ENCODE measurements at regions not wholly inside any gene's neighbourhood (a gene's known extent, or its start where the extent isn't known, plus 50 kb on each side); places are given as distances from the start of the nearest gene placed in this dataset.

- ATAC-seq (ENCODE audit: insufficient number of reproducible peaks, low FRiP score, low read depth), result no peak
- no peaks in the 10 kb centered on the region for H3K9me3 ChIP-seq
- no peak overlapping the region for H3K27ac ChIP-seq
- H3K27me3 ChIP-seq (replicated peaks; ENCODE audit: insufficient read depth), result no peaks in the 10 kb centered on the region
- TF ChIP-seq CTCF (IDR thresholded peaks at IDR 0.05), result no peak
- H3K36me3 ChIP-seq, result no peaks in the 10 kb centered on the region
- no peak overlapping the region for H3K4me3 ChIP-seq
- H3K4me1 ChIP-seq (ENCODE audit: control insufficient read depth in 1 of 2, low read depth in 2 of 2), result no peaks in the 10 kb centered on the region
- no peak for DNase-seq (ENCODE audit: low spot score)
These were observed 269.1 kb upstream of the ARID1B start for GRCh38 chr6:156508126-156508525.

DNA sequence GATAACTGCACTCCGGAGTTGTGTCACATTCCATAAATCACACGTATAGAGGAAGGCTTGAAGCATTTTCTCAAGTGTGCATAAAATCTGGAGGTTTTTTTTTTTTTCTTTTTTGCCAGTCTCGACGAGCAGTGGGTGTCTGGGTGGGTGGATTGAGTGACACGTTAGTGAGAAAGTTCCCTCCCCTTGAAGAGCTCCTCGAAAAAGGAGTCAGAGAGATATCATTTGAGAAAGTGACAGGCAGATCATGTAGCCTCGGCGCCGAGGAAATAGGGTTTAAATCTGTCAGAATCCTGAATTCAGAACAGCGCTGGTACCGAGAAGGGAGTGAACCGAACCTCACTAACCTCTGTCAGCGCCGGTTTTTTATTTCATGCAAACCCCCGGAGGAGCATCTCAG lies 269.5 kb upstream of the ARID1B start:
- no peak for ATAC-seq (ENCODE audit: insufficient number of reproducible peaks, low FRiP score, low read depth)

DNA sequence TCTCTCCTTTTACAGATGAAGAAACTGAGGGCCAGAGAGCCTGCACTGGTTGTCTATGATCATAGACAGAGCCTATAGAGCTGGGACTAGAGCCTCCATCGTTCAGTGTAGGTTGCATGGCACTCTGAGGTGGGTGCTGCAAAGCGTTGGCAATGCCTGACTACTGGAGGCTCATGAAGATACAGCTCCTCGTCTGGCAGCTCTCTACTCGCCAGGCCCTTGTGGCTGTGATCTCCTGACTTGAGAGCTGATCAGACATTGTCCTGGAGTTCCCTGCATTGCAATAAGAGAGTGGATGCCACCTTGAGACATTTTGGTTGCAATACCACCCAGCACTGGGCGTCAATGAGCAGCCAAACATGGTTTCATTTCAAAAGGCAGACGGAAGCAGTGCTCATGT lies 270.1 kb upstream of the ARID1B start:
- ATAC-seq (ENCODE audit: insufficient number of reproducible peaks, low FRiP score, low read depth), result no peak
- no peak for DNase-seq (ENCODE audit: low spot score)

More for the DNA sequence above, 269.5 kb upstream of the ARID1B start:
- TF ChIP-seq CTCF (IDR thresholded peaks at IDR 0.05), result no peak
- Histone ChIP-seq H3K4me3 (no peak overlapping the region), H3K36me3 (no peaks in the 10 kb centered on the region), H3K27ac (no peak overlapping the region), H3K4me1 (ENCODE audit: control insufficient read depth in 1 of 2, low read depth in 2 of 2) (no peaks in the 10 kb centered on the region), H3K9me3 (no peaks in the 10 kb centered on the region), H3K27me3 (replicated peaks; ENCODE audit: insufficient read depth) (no peaks in the 10 kb centered on the region)
- no peak for DNase-seq (ENCODE audit: low spot score)

GRCh38 chr6:156502969-156503504 lies 274.1 kb upstream of the ARID1B start:
- ATAC-seq (ENCODE audit: insufficient number of reproducible peaks, low FRiP score, low read depth) (no peak), DNase-seq (ENCODE audit: low spot score) (no peak)
- TF ChIP-seq CTCF (IDR thresholded peaks at IDR 0.05), result no peak
- H3K9me3 ChIP-seq, result no peaks in the 10 kb centered on the region
- no peaks in the 10 kb centered on the region for H3K36me3 ChIP-seq
- no peak overlapping the region for H3K27ac ChIP-seq
- H3K27me3 ChIP-seq (replicated peaks; ENCODE audit: insufficient read depth), result no peaks in the 10 kb centered on the region
- no peaks in the 10 kb centered on the region for H3K4me1 ChIP-seq (ENCODE audit: control insufficient read depth in 1 of 2, low read depth in 2 of 2)
- no peak overlapping the region for H3K4me3 ChIP-seq

More for the DNA sequence above, 270.1 kb upstream of the ARID1B start:
- no peak for TF ChIP-seq CTCF (IDR thresholded peaks at IDR 0.05)
- H3K27me3 ChIP-seq (replicated peaks; ENCODE audit: insufficient read depth), result no peaks in the 10 kb centered on the region
- H3K4me1 ChIP-seq (ENCODE audit: control insufficient read depth in 1 of 2, low read depth in 2 of 2), result no peaks in the 10 kb centered on the region
- no peaks in the 10 kb centered on the region for H3K36me3 ChIP-seq
- H3K4me3 ChIP-seq, result no peak overlapping the region
- no peaks in the 10 kb centered on the region for H3K9me3 ChIP-seq
- no peak overlapping the region for H3K27ac ChIP-seq

GRCh38 chr6:156497618-156498017 lies 279.6 kb upstream of the ARID1B start:
- H3K4me3 ChIP-seq, result no peak overlapping the region
- ATAC-seq (ENCODE audit: insufficient number of reproducible peaks, low FRiP score, low read depth) (no peak), DNase-seq (ENCODE audit: low spot score) (no peak)
- no peaks in the 10 kb centered on the region for H3K4me1 ChIP-seq (ENCODE audit: control insufficient read depth in 1 of 2, low read depth in 2 of 2)
- TF ChIP-seq CTCF (IDR thresholded peaks at IDR 0.05), result no peak
- no peaks in the 10 kb centered on the region for H3K9me3 ChIP-seq
- no peaks in the 10 kb centered on the region for H3K27me3 ChIP-seq (replicated peaks; ENCODE audit: insufficient read depth)
- no peak overlapping the region for H3K27ac ChIP-seq
- no peaks in the 10 kb centered on the region for H3K36me3 ChIP-seq

All from thoracic aorta (tissue), 2 donors.